ENCODE measurements at regions not wholly inside any gene's neighbourhood (a gene's known extent, or its start where the extent isn't known, plus 50 kb on each side); places are given as distances from the start of the nearest gene placed in this dataset.
A peak's percentile ranks its signal among the peaks of the same experiment; 100 is the strongest.

- TF ChIP-seq CTCF (IDR thresholded peaks at IDR 0.05; ENCODE audit: poor library complexity, severe bottlenecking) (no peak), POLR2AphosphoS5 (IDR thresholded peaks at IDR 0.05) (peak; percentile 70)
Measured at GRCh38 chr14:28088125-28088524, 678.5 kb upstream of the FOXG1 start.
